IMR-90 (cell line): ENCODE measurements at regions not wholly inside any gene's neighbourhood (a gene's known extent, or its start where the extent isn't known, plus 50 kb on each side); places are given as distances from the start of the nearest gene placed in this dataset.
"Not testable (repeated sequence)": the region's sequence is repeated elsewhere in the genome, so short reads cannot be mapped to it uniquely, and the experiment has no call there.

Source experiments
- ATAC-seq: fragments of 200-7000 bp; cut with Tn5 transposase; 2 replicates; pipeline ENCODE4 v1.9.1; 2020; ENCODE audit warnings: low read depth, mild to moderate bottlenecking, moderate library complexity
- BruUV-seq: library from RNA; stranded (reverse); fragments of 400-500 nt; replicated peaks from 2 replicates; lab custom pipeline; 2021; lab: Mats Ljungman, UMichigan
- CTCF ChIA-PET: fragments of 300-600 bp; formaldehyde crosslinking; extraction: SDS; loops from one replicate; lab custom pipeline; 2021; ENCODE audit warnings: antibody characterized with exemption; lab: Yijun Ruan, JAX
- POLR2A ChIA-PET: fragments of 300-600 bp; sonication (Branson Sonifier 250); formaldehyde crosslinking; loops from one replicate; lab custom pipeline; 2022; ENCODE audit warnings: antibody characterized with exemption; ENCODE audit not compliant: unreplicated experiment; lab: Charles Lee
- DNase-seq: peaks from one replicate; pipeline ENCODE4 v3.0.0; 2013
- H2AFZ ChIP-seq: replicated peaks from 2 replicates; pipeline ENCODE3; 2013; ENCODE audit warnings: low read length, mild to moderate bottlenecking; ENCODE audit not compliant: poor library complexity
- H2AK5ac ChIP-seq: 2 replicates; pipeline ENCODE4 v1.6.1; 2013; ENCODE audit warnings: low read depth, low read length, inconsistent platforms
- H2AK9ac ChIP-seq: replicated peaks from 2 replicates; pipeline ENCODE3; 2013; ENCODE audit warnings: mild to moderate bottlenecking, low read depth, low read length, moderate library complexity; ENCODE audit not compliant: poor library complexity
- H2BK120ac ChIP-seq: 2 replicates; pipeline ENCODE4 v1.6.1; 2013; ENCODE audit warnings: low read depth, low read length, inconsistent platforms
- H2BK15ac ChIP-seq: 3 replicates; pipeline ENCODE4 v1.6.1; 2013; ENCODE audit warnings: low read depth, low read length, inconsistent platforms
- H2BK20ac ChIP-seq: 2 replicates; pipeline ENCODE4 v1.6.1; 2013; ENCODE audit warnings: low read depth, mild to moderate bottlenecking, inconsistent platforms, low read length, moderate library complexity
- H2BK5ac ChIP-seq: 2 replicates; pipeline ENCODE4 v1.6.1; 2013; ENCODE audit warnings: mild to moderate bottlenecking, low read depth, low read length, inconsistent platforms; ENCODE audit not compliant: poor library complexity, severe bottlenecking
- H3K14ac ChIP-seq: replicated peaks from 2 replicates; pipeline ENCODE4 v1.6.1; 2013; ENCODE audit warnings: low read depth, low read length, inconsistent platforms
- H3K18ac ChIP-seq: 2 replicates; pipeline ENCODE4 v1.6.1; 2013; ENCODE audit warnings: low read depth, low read length, control low read depth
- H3K23ac ChIP-seq: 2 replicates; pipeline ENCODE4 v1.6.1; 2013; ENCODE audit warnings: low read depth, low read length, inconsistent platforms
- H3K27ac ChIP-seq: 2 replicates; pipeline ENCODE4 v1.5.1; 2013; ENCODE audit warnings: mild to moderate bottlenecking, control low read depth, low read length; ENCODE audit not compliant: insufficient read depth
- H3K27me3 ChIP-seq: 2 replicates; pipeline ENCODE4 v1.6.1; 2013; ENCODE audit warnings: low read length; ENCODE audit not compliant: control insufficient read depth, insufficient read depth
- H3K36me3 ChIP-seq: 2 replicates; pipeline ENCODE4 v1.6.1; 2013; ENCODE audit warnings: low read length, mixed read lengths; ENCODE audit not compliant: control insufficient read depth, insufficient read depth
- H3K4ac ChIP-seq: 2 replicates; pipeline ENCODE4 v1.6.1; 2013; ENCODE audit warnings: low read depth, low read length, inconsistent platforms
- H3K4me1 ChIP-seq: 2 replicates; pipeline ENCODE4 v1.6.1; 2013; ENCODE audit warnings: low read length, mixed read lengths; ENCODE audit not compliant: control insufficient read depth, insufficient read depth
- H3K4me2 ChIP-seq: 2 replicates; pipeline ENCODE4 v1.6.1; 2013; ENCODE audit warnings: low read depth, mild to moderate bottlenecking, control low read depth, low read length, moderate library complexity
- H3K4me3 ChIP-seq: 2 replicates; pipeline ENCODE4 v1.5.1; 2013; ENCODE audit warnings: low read depth, mild to moderate bottlenecking, control low read depth, low read length, moderate library complexity; ENCODE audit not compliant: insufficient read depth
- H3K56ac ChIP-seq: 2 replicates; pipeline ENCODE4 v1.6.1; 2013; ENCODE audit warnings: low read length, inconsistent platforms; ENCODE audit not compliant: insufficient read depth; ENCODE audit errors: extremely low read depth
- H3K79me1 ChIP-seq, 2 experiments: 2 replicates each; pipeline ENCODE4 v1.6.1; 2013; ENCODE audit warnings: low read length in 2 of 2, inconsistent platforms in 1 of 2, low read depth in 1 of 2
- H3K9ac ChIP-seq: 2 replicates; pipeline ENCODE4 v1.6.1; 2013; ENCODE audit warnings: low read depth, low read length, control low read depth
- H3K9me1 ChIP-seq: 2 replicates; pipeline ENCODE4 v1.6.1; 2013; ENCODE audit warnings: low read length, inconsistent platforms; ENCODE audit not compliant: insufficient read depth
- H3K9me3 ChIP-seq: 2 replicates; pipeline ENCODE4 v1.6.1; 2013; ENCODE audit warnings: low read length; ENCODE audit not compliant: control insufficient read depth, insufficient read depth
- H4K20me1 ChIP-seq: 2 replicates; pipeline ENCODE4 v1.6.1; 2013; ENCODE audit warnings: low read length, inconsistent platforms; ENCODE audit not compliant: insufficient read depth
- H4K5ac ChIP-seq: 2 replicates; pipeline ENCODE4 v1.6.1; 2013; ENCODE audit warnings: mild to moderate bottlenecking, low read depth, low read length, control low read depth
- H4K8ac ChIP-seq, 2 experiments: 2 replicates each; pipeline ENCODE4 v1.6.1; 2013; ENCODE audit warnings: low read depth in 2 of 2, low read length in 2 of 2, control low read depth in 1 of 2, inconsistent platforms in 1 of 2
- H4K91ac ChIP-seq: 2 replicates; pipeline ENCODE4 v1.6.1; 2013; ENCODE audit warnings: low read depth, low read length, inconsistent platforms; ENCODE audit not compliant: insufficient read depth
- WGBS, 2 experiments: methylation state at CpG; one replicate each; pipeline versions ENCODE4 v1.1.5 to v1.1.7; 2013; ENCODE audit warnings: missing lambda C conversion rate in 2 of 2; ENCODE audit not compliant: insufficient read length in 1 of 2; ENCODE audit errors: extremely low coverage in 2 of 2; 5-methylcytosine and 5-hydroxymethylcytosine counted together
- dilution Hi-C: fragments of 300-500 bp; cut with HindIII; formaldehyde crosslinking; loops from one replicate; pipeline ENCODE4 v1.14.3; 2018; ENCODE audit warnings: low sequenced_read_pairs; ENCODE audit not compliant: unreplicated experiment
- in situ Hi-C: fragments of 300-500 bp; cut with MboI; formaldehyde crosslinking; loops from 3 replicates; pipeline ENCODE4 v1.14.3; 2019; ENCODE audit warnings: low sequenced_read_pairs, inconsistent platforms, mixed read lengths
- intact Hi-C: fragments of 100-400 bp; cut with micrococcal nuclease; formaldehyde crosslinking; loops from 2 replicates; pipeline ENCODE4 v1.10.0; 2022

GRCh38 chr6:134537765-134538164, 219.9 kb upstream of the SGK1 start:
- Histone ChIP-seq H2BK15ac (peak overlapping the region; percentile 69; the same call in 1 of the 3 replicates), H2BK20ac (peak overlapping the region; percentile 97), H2BK5ac (peak overlapping the region; percentile 95), H3K4ac (peak overlapping the region; percentile 74; the same call in 1 of the 2 replicates), H4K91ac (peak overlapping the region; percentile 60; the same call in 1 of the 2 replicates), H3K9me1 (peaks cover 12% of the 10 kb centered on the region), H2AK5ac (peak overlapping the region; percentile 71), H2BK120ac (peak overlapping the region; percentile 91; the same call in 1 of the 2 replicates), H4K8ac (peak overlapping the region in 1 of 2 experiments; percentile 57; a peak in 2 of 4 replicates), H3K27ac (peak overlapping the region; percentile 26; the same call in 1 of the 2 replicates)
- H3K27me3 ChIP-seq, H3K18ac ChIP-seq, H3K4me2 ChIP-seq, POLR2A ChIA-PET, H3K4me1 ChIP-seq, H4K20me1 ChIP-seq, H3K36me3 ChIP-seq, H3K79me1 ChIP-seq, H3K56ac ChIP-seq, dilution Hi-C loops, BruUV-seq, H4K5ac ChIP-seq, DNase-seq, H3K23ac ChIP-seq, intact Hi-C loops, H2AFZ ChIP-seq, H2AK9ac ChIP-seq, ATAC-seq, CTCF ChIA-PET, in situ Hi-C loops, H3K4me3 ChIP-seq, H3K9me3 ChIP-seq, H3K14ac ChIP-seq, H3K9ac ChIP-seq: not testable (repeated sequence)
- WGBS, 2 experiments, result no CpG with 5 or more reads among the region's 10 CpGs
